GM18507 (cell line): ENCODE measurements at regions not wholly inside any gene's neighbourhood (a gene's known extent, or its start where the extent isn't known, plus 50 kb on each side); places are given as distances from the start of the nearest gene placed in this dataset.

Experiments used
- DNase-seq: peaks from one replicate; pipeline ENCODE4 v3.0.0; 2011; ENCODE audit warnings: low read depth; ENCODE audit not compliant: insufficient read length; ENCODE audit errors: extremely low spot score
- FAIRE-seq: peaks from 2 replicates; lab custom pipeline; 2011; peaks lifted over from hg19 to GRCh38; lab: Jason Lieb, UNC

DNA sequence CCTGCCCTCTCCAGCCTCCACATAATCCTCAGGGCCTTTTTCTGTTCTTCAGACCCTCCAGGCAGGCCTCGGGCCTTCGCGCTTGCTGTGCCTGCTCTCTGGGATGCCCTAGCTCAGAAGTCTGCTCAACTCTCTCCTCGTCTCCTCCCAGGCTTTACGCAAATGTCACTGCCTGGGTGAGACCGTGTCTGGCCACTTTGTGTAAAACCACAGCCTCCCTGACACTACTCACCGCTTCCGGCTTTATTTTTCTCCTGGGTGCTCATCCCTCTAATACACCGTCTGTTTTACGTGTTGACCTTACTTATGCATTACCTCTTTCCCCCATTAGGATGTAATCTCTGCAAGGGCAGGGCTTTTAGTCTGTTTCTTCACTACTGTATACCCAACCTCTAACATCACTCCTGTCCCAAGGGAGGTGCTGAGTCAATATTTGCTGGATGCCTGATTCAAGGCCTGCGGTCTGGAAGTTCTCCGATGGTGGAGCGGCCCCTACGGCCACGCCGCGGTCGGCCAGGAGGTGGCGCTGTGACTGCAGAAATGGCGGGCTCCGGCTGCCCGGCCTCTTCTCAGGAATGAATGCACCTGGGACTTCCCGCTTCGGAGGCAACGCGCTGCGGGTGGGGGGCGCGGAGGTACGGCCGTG is 58.2 kb upstream of the THY1 start:
- DNase-seq = peak; percentile 62
- FAIRE-seq = peak; percentile 74

DNA sequence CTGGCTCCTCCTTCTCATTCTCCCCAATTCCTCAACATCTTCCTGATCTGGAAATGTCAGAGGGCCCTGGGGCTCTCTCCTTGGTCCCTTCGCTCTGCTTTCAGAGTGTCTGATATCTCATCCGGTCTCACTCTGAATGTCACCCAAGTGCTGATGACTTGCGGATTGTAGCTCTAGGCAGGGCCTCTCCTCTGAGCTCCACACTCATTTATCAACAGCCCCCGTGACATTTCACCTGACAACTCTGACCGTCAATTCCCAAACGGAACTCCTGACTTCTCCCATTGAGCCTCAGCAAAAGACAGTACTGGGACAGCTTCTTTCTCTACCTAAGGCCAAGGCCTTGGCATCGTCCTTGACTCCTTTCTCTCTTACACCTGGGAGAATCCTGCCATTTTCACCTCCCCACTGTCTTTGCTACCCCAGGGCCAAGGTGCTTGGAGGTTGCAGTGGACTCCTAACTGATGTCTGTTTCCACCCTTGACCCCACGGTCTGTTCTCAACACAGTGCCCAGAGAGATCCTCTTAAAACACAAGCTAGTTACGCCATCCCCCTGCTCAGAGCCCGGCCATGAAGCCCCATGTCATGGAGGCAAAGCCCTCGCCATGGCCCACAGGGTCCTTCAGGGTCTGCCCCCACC is 57.5 kb upstream of the THY1 start:
- no peak for DNase-seq
- no peak for FAIRE-seq

DNA sequence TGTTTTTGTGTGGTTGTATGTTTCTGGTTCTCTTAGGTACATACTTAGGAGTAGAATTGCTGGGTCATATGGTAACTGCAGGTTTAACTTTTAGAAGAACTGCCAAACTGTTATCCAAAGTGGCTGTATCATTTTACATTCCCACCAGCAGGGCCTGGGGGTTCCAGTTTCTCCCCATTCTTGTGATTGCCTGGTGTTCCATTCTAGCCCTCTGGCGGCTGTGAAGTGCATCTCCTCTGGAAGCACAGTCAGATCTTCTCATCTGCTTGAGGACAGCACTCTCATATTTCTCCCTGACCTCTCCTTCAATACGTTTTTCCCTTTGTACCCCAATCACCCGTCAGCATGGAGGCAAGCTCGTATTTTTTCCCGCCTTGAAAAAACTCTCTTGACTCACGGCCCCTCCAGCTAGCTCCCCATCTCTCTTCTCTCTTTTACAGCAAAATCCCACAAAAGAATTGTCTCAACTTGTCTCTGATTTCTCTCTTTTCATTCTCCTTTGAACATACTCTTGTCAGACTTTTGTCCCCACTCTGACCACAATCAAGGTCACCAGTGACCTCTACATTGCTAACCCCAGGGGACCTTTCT is 56.8 kb upstream of the THY1 start:
- peak; percentile 60 for FAIRE-seq
- DNase-seq = no peak

DNA sequence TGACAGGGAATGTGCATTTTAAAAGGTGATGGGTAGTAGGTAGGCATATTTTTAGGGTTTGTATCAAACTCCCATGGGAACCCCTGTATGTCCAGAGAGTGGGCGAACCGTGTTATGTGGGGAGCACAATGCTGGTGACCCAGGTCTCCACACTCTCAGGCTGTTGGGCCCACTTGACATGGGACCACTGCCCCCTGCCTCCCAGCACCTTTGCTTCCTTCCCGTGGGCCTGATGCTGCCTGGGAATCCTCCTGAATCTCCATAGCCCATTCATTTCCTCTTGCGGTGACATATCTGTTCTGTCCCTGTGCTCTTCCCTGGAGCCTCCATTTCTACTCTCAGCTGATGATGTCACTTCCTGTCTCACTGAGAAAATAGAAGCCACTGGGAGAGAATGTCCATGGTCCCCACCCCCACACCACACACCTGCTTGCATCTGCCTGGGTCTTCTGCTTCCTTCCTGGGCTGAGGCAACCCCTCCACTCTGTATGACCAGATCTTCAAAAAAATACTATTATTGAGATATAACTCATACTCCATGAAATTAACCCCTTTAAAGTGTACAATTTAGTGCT is 55.8 kb upstream of the THY1 start:
- DNase-seq (no peak), FAIRE-seq (no peak)

DNA sequence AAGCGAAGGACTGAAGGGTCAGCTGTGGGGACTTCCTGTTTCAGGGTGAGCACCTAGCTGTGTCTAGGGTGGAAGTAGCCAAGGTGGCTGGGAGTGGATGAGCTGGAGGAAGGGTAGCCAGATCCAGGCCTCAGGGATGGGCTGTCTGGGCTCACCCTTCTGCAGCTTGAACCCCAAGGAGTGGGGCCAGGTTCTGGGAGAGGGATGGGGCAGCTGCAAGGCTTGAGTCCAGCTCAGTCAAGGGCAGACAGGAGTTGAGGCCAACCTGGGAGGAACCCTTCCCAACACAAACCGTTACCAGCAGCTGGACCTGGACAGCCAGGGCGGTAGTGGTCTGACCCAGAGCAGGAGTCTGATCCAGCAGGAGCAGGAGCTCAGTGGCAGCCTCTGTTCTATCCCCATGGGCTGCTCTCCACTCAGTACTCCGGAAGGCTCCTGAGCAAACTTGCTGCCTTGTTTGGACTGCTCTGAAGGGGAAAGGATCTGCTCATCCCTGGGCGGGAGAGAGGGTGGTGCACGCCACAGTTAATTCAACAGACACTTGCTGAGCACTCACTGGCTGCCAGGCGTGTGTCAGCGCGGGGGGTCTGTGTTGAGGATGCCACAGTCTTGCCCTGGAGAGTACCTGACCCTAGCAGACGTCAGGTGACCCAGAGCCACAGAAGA is 53.8 kb upstream of the THY1 start:
- no peak for FAIRE-seq
- no peak for DNase-seq

DNA sequence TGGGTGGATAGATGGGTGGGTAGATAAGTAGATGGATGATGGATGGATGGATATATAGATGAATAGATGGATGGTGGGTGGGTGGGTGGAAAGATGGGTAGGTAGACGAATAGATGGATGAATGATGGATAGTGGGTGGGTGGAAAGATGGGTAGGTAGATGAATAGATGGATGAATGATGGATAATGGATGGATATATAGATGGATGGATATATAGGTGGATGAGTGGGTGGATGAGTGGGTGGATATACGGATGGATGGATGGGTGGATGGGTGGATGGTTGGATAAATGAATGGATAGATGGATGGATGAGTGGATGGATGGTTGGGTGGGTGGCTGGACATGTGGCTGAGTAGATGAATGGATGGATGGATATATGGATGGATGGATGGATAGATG is 53.1 kb upstream of the THY1 start:
- FAIRE-seq (no peak), DNase-seq (no peak)

DNA sequence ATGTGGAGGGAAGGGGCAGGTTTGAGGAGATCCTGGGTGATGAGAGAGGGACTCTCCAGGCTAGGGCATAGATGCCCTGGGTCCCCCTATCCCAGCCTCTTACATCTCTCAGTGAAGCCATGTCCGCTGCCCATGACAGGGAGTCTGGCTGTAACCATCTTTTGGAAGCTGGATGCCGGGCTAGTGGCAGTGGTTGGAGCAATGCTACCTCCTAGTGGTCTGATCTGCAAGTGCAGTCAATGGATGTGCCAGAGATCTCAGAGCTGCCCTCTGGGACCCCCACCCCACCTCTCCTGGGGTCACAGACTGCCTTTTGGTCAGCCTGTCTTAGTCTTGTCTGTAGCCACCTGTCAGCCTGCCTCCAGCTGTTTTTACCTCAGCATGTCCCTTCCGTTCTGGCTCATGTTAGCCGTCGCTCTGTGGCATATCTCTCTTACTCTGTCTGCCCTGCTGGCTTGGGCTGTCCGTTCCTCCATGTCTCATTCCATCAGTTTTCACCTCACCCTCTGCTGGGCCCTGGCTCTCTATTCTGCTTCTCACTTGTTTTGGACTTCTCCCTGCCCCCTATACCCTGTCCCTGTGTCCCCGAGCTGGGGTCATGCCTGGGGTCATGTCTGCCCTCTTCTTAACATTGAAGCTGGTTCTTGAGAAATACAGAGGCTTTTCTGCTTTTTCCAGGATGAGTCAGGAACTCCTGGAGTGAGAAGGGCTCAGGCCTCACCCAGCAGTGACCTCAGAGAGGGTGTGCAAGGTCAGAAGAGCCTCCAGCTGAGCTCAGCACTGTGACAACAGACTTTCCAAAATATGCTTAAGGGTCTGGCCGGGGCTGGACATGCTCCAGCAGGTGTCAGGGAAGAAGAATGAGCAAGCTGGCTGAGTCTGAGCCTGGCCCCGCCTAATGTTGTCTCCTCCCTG is 52.0 kb upstream of the THY1 start:
- DNase-seq = peak; percentile 36
- FAIRE-seq = peak; percentile 72

DNA sequence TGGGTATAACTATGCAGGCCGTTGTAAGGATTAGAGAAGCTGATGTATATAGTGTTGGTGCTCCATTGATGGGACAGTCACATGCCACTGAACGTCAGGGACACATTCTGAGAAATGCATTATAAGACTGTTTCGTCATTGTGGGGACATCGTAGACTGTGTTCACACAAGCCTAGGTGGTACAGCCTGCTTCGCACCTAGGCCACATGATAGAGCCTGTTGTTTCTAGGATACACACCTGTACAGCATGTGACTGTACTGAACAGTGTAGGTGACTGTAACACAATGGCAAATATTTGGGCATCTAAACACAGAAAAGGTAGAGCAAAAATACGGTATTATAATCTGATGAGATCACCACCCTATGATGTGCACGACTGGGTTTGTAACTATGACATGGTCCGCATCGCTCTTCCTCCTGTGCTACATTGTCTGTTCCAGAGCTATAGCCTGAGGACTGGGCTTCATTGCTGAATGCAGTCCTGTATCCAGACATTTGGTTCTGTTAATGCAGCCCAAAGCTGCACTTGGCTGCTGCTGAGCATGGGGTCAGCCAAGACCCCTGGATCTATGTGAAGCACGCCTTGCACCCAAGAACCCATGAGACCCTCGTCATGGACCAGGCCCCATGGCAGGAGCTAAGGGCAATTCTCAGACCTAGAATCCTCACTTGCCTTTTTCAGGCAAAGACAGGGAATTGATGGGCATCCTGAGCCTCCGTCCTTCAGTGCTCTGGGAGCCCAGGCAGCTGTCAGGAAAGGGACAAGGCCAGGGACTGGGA is 51.1 kb upstream of the THY1 start:
- FAIRE-seq (no peak), DNase-seq (no peak)

DNA sequence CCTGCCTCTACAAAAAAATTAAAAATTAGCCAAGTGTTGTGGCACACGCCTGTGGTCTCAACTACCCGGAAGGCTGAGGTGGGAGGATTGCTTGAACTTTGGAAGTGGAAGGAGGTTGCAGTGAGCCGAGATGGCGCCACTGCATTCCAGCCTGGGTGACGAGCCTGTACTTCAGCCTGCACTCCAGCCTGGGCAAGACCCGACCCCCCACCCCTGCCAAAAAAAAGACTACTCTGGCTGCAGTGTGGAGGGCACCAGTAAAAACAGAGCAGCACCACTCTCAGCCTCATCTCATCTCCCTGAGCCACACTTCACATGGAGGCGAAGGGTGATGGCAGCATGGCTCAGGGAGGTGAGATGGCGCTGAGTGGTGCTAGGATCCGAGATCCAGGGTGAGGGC is 50.3 kb upstream of the THY1 start:
- DNase-seq (no peak), FAIRE-seq (no peak)

DNA sequence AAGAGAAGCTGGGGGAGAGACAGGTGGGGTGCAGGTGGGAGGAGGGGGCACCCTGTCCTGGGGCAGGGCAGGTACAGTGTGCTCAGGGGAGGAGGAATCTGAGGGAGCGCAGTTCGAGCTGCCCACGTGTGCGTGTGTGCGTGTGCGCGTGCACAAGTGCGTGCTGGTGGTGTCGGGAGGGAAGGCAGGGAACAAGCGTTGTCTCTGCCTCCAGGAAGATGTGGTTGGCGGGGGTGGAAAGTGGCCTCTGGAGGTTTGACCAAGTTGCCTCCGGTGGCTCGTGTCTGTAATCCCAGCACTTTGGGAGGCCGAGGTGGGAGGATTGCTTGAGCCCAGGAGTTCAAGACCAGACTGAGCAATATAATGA is 49.9 kb upstream of the THY1 start:
- DNase-seq (no peak), FAIRE-seq (no peak)
